Activated gamma-delta T cell treated with Interleukin-2 at 50 U/mL for 16 hours (primary cell): ENCODE measurements at regions not wholly inside any gene's neighbourhood (a gene's known extent, or its start where the extent isn't known, plus 50 kb on each side); places are given as distances from the start of the nearest gene placed in this dataset.
"Not testable (repeated sequence)": the region's sequence is repeated elsewhere in the genome, so short reads cannot be mapped to it uniquely, and the experiment has no call there.

Experiments
- DNase-seq: peaks from one replicate; pipeline ENCODE4 v3.0.0-alpha.2; 2020

- DNase-seq: not testable (repeated sequence)
Observed at GRCh38 chr14:105948955-105949354, 422.6 kb downstream of the TMEM121 start.

- DNase-seq: not testable (repeated sequence)
Observed at GRCh38 chr14:105950364-105950892, 424.0 kb downstream of the TMEM121 start.

DNA sequence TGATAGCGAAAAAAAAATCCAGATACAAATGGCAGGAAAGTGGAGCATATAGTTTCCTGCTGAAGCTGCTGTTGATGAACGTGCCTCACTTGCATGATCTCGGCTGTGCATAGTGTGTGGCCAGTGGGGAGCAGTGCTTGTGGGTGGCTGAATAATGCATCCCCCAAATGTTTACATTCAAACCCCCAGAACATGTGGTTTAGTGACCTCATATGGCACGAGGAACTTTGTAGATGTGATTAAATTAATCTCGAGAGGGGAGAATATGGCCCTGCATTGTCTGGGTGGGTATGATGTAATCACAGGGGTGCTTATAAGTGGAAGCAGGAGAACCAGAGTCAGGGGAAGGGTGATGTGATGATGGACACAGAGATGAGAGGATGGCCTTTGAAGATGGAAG is 425.0 kb downstream of the TMEM121 start:
- DNase-seq: no peak

- DNase-seq: no peak
Observed at GRCh38 chr14:105952222-105952621, 425.8 kb downstream of the TMEM121 start.

DNA sequence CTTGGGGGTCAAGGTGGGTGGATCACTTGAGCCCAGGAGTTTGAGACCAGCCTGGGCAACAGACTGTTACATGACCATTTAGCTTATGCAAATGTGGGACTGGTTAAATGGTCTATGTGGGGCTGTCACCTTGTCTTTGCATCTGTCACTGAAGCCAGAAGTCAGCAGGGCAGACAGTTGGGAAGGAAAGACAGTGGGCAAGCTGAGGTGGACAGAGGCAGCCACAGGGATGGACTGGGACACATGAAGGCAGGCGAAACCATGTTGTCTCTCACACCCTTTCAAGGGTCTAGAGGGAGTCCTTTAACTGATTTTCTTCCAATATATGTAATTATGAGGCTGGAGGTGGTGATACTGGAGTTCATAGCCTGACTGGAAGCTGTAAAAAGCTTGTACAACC is 426.4 kb downstream of the TMEM121 start:
- no peak for DNase-seq

DNA sequence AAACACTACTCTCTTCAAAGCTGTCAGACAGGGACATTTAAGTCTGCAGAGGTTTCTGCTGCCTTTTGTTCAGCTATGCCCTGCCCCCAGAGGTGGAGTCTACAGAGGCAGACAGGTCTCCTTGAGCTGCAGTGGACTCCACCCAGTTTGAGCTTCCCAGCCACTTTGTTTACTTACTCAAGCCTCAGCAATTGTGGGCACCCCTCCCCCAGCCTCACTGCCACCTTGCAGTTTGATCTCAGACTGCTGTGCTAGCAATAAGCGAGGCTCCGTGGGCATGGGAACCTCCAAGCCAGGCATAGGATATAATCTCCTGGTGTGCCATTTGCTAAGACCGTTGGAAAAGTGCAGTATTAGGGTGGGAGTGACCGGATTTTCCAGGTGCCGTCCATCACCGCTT is 435.2 kb downstream of the TMEM121 start:
- DNase-seq: not testable (repeated sequence)

DNA sequence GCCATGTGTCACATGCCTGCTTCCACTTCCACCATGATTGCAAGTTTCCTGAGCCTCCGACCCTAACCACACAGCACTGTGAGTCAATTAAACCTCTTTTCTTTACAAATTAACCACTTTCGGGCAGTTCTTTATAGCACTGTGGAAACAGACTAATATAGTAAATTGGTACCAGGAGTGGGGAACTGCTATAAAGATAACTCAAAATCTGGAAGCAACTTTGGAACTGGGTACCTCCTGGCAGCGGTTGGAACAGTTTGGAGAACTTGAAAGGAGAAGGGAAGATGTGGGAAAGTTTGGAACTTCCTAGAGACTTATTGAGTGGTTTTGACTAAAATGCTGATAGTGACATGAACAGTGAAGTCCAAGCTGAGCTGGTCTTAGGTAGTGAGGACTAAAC is 436.1 kb downstream of the TMEM121 start:
- DNase-seq: no peak

- no peak for DNase-seq
Observed at GRCh38 chr14:105968291-105968690, 441.9 kb downstream of the TMEM121 start.

- DNase-seq: not testable (repeated sequence)
Observed at GRCh38 chr14:105969026-105969425, 442.6 kb downstream of the TMEM121 start.

DNA sequence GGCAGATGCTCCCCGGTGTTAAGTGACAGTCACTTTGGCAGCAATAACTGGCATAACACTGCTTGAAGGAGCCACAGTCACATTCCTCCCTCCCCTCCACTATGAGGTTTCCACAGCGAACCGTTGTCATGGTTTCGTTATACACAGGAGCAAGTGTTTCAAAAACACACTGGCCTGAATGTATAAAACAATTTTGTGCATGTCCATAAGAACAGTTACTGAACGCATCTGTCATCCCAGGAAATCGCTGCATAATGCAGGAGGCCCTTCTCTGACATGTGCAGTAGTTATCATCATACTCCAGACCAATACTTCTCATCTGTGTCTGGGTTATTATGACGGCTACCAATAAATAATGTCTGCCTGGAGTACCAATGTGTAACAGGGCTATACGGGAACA is 444.4 kb downstream of the TMEM121 start:
- DNase-seq: not testable (repeated sequence)

GRCh38 chr14:105971593-105972500 is 445.5 kb downstream of the TMEM121 start:
- DNase-seq: no peak

- peak; percentile 79 for DNase-seq
Observed at GRCh38 chr14:105974902-105975301, 448.5 kb downstream of the TMEM121 start.

- no peak for DNase-seq
Observed at GRCh38 chr14:105978618-105979295, 452.4 kb downstream of the TMEM121 start.

- no peak for DNase-seq
Observed at GRCh38 chr14:105979446-105979845, 453.1 kb downstream of the TMEM121 start.

- DNase-seq: no peak
Observed at GRCh38 chr14:105980224-105980623, 453.8 kb downstream of the TMEM121 start.

GRCh38 chr14:105981517-105982302 is 455.3 kb downstream of the TMEM121 start:
- DNase-seq: peak; percentile 69

- DNase-seq: no peak
Observed at GRCh38 chr14:105982664-105983063, 456.3 kb downstream of the TMEM121 start.

- DNase-seq: no peak
Observed at GRCh38 chr14:105986894-105987284, 460.5 kb downstream of the TMEM121 start.

DNA sequence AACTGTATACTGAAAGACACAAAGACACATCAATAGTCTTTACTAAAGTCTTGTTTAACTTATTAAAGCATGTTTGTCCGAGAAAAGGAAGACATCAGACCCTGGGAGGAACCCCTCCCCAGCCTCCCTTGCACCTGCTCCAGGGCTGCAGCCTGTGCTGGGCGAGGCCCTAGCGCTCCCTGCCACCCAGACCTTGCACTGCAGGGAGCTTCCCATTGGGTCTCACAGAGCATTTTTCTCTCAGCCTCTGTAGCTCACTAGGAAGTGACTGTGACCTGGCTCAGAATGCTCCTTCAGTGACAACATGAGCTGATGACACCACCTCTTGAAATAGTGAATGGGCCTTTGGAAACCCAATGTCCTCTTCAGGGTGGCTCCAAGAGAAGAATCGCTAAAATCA is 461.2 kb downstream of the TMEM121 start:
- no peak for DNase-seq

GRCh38 chr14:105989566-105990302 is 463.4 kb downstream of the TMEM121 start:
- no peak for DNase-seq

DNA sequence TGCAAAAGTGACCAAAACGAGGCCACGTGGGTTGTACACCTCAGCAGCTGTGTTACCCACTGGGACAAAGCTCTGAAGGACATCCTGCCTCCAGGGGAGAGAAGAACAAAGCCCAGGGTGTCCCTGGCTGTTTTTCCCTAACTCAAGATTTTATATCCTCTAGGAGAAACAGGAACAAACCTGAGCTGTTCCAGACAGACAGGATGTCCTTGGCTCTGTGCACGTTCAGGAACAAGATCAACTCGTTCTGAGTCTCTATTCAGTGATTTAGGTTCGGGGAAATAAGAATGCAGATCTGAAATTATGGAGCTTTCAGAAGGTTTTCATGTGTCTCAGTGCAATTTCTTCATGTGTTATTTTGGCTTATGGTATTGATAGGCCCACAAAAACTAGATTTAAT is 465.3 kb downstream of the TMEM121 start:
- DNase-seq: not testable (repeated sequence)

GRCh38 chr14:105993814-105994213 is 467.4 kb downstream of the TMEM121 start:
- no peak for DNase-seq
